HG02610 (cell line): ENCODE measurements at regions not wholly inside any gene's neighbourhood (a gene's known extent, or its start where the extent isn't known, plus 50 kb on each side); places are given as distances from the start of the nearest gene placed in this dataset.
A peak's percentile ranks its signal among the peaks of the same experiment; 100 is the strongest.
"Not testable (repeated sequence)": the region's sequence is repeated elsewhere in the genome, so short reads cannot be mapped to it uniquely, and the experiment has no call there.

Experiments used
- ATAC-seq: cut with Tn5 transposase; IDR thresholded peaks from one replicate; pipeline ENCODE4 v1.9.1; 2021; ENCODE audit warnings: mild to moderate bottlenecking, moderate library complexity; ENCODE audit not compliant: unreplicated experiment

- no peak for ATAC-seq
Observed at GRCh38 chrX:121836000-121836399, 788.6 kb downstream of the GLUD2 start.

- ATAC-seq: no peak
Observed at GRCh38 chrX:121851033-121851432, 803.6 kb downstream of the GLUD2 start.

GRCh38 chrX:121853762-121854613 lies 806.6 kb downstream of the GLUD2 start:
- no peak for ATAC-seq

- ATAC-seq: no peak
Observed at GRCh38 chrX:121854614-121854911, 807.2 kb downstream of the GLUD2 start.

- ATAC-seq: no peak
Observed at GRCh38 chrX:121858867-121859647, 811.6 kb downstream of the GLUD2 start.

DNA sequence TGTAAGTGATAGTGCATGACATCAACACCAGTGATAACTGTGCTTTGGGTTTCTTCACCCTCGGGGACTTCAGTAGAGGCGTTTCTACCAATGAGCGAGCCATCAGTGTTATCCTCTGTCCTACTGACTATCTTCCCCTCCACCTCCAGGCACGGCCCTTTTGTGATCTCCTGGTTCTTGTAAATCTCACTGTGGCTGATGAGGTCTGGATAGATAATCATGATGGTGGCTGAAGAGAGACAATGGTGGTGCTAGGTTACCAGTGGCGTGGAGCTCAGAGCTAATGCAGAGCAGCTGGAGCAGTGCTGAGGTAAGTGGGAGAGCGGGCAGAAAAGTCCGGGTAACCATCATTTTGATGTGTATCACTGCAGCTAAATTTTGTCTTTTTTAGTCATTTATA lies 816.6 kb downstream of the GLUD2 start:
- ATAC-seq: no peak

DNA sequence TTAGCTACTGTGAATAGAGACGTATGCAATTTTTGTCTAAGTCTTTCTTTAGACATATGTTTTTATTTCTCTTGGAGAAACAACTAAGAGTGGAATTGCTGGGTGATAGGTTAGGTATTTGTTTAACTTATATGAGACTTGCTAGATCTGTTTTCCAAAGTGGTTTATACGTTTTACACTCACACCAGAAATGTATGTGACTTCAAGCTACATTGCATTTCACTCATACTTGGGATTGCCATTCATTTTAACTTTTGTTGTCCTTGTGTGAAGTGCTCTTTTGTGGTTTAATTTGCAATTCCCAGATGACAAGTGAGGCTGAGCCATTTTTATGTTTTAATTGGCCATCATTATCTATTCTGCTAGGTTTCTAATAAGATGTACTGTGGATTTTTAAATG lies 817.2 kb downstream of the GLUD2 start:
- no peak for ATAC-seq

DNA sequence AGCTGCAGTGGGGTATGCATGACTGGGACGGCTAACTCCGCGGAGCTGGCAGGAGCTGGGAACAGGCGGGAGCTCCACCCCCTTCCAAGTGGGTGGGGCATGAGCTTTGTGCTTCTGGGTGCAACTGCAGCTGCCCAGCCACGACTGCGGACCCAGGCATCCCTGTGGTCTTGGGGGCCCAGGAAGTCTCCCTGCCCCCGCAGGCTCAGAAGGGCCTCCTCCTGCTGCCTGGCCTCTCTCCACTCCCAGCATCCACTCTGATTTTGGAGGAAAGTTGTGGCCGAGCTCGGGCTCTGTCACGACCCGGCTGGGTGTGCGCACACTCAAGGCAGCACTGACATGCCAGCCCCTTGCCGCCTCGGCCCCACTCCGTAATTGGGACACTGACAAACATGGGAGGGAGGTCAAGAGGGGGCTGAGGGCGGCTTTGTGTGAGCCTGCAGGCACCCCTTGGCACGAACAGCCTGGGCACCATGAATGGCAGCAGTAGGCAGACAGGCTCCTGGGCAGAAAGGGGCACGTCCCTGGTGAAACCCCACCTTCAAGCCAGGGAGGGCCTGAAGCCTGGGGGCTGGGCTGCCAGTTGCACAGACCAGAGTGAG lies 822.6 kb downstream of the GLUD2 start:
- ATAC-seq: no peak

DNA sequence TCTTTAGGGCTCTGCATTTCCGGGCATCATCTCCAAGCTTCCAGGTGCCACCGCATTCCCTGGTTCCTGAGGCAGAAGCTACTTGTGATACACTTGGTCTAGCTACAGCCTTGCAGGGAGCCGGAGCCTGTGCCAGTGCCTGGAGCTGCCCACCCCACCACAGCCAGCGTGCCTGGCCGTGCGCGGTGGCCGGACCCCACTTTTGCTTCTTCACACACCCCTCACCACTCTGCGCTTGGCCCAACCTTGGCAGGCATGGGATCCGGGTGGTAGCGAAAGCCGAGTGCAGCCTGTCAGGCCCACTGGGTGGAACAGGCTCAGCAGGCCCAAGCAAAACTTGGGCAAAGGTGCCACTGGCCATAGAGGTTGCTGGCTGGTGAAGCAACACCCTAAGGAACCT lies 823.7 kb downstream of the GLUD2 start:
- no peak for ATAC-seq

DNA sequence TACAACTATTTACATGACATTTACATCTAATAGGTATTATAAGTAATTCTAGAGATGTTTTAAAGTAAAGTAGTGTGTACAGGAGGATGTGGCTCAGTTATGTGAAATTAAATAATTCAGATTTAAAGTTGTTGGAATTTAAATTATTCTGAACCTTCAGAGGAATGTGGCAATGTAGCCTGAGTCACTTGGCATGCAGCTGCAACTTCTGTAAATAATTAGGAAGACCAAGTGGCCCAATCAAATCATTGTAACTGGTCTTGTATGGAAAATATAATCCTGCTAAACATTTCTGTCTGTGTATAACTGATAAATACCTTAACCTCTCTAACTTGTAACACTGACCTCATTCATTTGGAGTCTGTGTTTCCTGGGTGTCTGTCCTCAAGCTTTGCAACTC lies 828.9 kb downstream of the GLUD2 start:
- no peak for ATAC-seq

DNA sequence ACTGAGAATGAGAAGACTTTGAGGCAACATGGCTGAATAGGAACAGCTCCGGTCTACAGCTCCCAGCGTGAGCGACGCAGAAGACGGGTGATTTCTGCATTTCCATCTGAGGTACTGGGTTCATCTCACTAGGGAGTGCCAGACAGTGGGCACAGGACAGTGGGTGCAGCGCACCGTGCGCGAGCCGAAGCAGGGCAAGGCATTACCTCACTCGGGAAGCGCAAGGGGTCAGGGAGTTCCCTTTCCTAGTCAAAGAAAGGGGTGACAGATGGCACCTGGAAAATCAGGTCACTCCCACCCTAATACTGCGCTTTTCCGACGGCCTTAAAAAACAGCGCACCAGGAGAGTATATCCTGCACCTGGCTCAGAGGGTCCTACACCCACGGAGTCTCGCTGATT lies 829.9 kb downstream of the GLUD2 start:
- not testable (repeated sequence) for ATAC-seq

DNA sequence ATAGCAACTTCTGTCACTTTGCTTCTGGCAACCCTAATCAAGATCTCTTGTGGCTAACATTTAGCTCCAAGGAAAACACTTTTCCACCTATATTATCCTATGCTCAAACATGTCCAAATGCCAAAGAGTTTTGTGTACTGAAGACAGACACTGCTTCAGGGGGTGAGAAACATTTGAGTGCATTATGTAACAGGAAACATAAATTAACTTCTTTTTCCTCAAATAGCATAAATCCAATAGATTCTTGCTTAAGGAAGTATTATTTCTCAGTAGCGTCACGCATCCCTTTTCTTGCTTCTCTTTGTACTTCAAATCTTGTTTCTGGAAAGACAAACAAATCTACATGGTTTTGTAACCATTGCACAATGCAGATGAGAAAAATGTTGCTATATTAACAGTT lies 839.1 kb downstream of the GLUD2 start:
- no peak for ATAC-seq

GRCh38 chrX:121894756-121895155 lies 847.3 kb downstream of the GLUD2 start:
- ATAC-seq: no peak

DNA sequence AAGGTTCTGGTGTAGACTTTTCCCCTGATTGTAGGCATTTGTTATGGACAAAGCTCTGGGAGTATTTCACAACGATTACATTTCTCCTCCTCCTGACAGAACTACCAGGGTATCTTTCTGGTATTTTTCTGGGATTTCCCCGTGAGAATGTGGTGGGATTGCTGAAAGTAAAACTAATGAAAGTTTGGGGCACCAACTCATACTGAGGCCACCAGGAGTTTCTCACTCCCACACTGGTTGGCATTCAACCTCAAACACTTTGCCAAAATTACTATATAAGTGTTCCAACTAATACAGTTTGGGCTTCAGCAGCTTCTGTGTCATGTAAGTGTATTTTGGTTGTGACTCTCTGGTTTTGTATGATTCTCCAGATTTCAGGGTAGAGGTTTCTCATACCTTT lies 855.1 kb downstream of the GLUD2 start:
- peak; percentile 95 for ATAC-seq

GRCh38 chrX:121903961-121904360 lies 856.6 kb downstream of the GLUD2 start:
- no peak for ATAC-seq

DNA sequence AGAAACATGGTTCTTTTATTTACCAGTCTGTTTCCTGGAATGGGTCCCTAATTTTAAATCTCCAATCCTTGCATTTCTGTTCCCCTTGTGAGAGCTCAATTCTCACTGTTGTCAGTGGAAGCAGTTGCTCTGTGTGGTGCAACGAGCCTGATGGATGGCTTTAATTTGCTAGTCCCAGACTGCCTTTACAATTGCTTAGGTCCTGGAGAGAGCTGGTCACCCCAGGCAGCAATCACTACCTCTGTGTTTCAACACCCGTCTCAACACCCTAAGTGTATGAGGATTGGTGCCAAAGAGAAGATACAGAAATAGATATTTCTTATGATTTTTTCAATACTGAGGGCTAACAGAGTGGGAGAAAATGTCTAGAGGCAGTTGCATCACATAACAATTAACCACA lies 873.8 kb downstream of the GLUD2 start:
- no peak for ATAC-seq

GRCh38 chrX:121931567-121931966 lies 884.2 kb downstream of the GLUD2 start:
- no peak for ATAC-seq

GRCh38 chrX:121932688-121933087 lies 885.3 kb downstream of the GLUD2 start:
- no peak for ATAC-seq

DNA sequence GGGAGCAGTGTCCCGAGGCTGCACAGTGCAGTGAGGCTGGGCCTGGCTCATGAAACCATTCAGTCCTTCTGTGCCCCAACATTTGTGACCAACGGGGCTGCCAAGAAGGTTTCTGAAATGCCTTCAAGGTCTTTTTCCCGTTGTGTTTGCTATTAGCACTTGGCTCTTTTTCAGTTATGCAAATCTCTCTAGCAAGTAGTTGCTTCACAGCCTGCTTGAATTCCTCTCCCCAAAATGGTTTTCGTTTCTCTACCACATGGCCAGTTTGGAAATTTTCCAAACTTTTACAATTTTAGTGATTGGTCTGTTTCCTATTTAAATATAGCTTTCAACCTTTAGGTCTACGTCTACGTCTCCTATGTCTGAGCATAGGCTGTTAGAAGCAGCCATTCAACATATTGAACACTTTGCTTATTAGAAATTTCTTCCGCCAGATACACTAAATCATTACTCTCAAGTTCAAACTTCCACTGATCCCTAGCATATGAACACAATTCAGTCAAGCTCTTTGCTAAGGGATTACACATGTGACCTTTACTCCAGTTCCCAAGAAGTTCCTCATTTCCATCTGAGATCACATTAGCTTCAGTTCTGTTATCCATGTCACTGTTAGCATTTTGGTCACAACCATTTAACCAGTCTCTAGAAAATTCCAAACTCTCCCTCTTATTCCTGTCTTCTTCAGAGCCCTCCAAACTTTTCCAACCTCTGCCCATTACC lies 901.8 kb downstream of the GLUD2 start:
- ATAC-seq: no peak

GRCh38 chrX:121958886-121959285 lies 911.5 kb downstream of the GLUD2 start:
- peak; percentile 54 for ATAC-seq

DNA sequence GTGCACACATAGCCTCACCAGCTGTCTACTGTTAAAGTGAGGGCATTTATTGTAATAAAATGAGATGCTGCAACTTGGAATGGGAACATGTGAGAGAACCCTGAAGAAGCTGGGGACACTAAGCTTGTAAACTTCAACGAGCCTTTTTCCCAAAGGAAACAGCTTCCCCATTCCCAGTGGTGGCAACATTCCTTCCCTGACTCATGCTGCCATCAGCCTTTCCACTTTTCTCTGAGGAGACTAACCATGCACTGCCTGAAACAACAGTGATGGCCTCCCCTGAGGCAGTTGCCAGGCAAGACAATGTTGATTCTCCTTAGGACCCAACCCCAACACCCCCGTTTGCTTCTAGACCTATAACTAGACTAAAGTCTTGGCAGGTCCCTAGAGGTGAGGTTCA lies 928.3 kb downstream of the GLUD2 start:
- ATAC-seq: no peak
